Tibial nerve (tissue), 4 donors: ENCODE measurements at regions not wholly inside any gene's neighbourhood (a gene's known extent, or its start where the extent isn't known, plus 50 kb on each side); places are given as distances from the start of the nearest gene placed in this dataset.

Experiments used
- DNase-seq, 2 donors: peaks; one replicate each; pipeline ENCODE4 v3.0.0-alpha.2; 2019; ENCODE audit warnings: low spot score in 2 of 2
- H3K27ac ChIP-seq, 4 donors: fragments of 200-600 bp; sonication (generic) in 3 of 4; one replicate each; pipeline ENCODE4 v1.5.1; 2017 to 2019; ENCODE audit warnings: mild to moderate bottlenecking in 1 of 4
- H3K27me3 ChIP-seq, 2 donors: fragments of 200-600 bp; sonication (generic) in 1 of 2; one replicate each; pipeline versions ENCODE4 v1.5.1 to v1.6.0; 2017 to 2019
- H3K36me3 ChIP-seq, 3 donors: fragments of 200-600 bp; sonication (generic); one replicate each; pipeline ENCODE4 v1.5.1; 2018 to 2019
- H3K4me1 ChIP-seq, 4 donors: fragments of 200-600 bp; sonication (generic) in 3 of 4; one replicate each; pipeline ENCODE4 v1.5.1; 2017 to 2019
- H3K4me3 ChIP-seq, 4 donors: fragments of 200-600 bp; sonication (generic) in 3 of 4; one replicate each; pipeline ENCODE4 v1.5.1; 2017 to 2019; ENCODE audit warnings: mild to moderate bottlenecking in 1 of 4, moderate library complexity in 1 of 4
- H3K9me3 ChIP-seq, 4 donors: fragments of 200-600 bp; sonication (generic) in 3 of 4; one replicate each; pipeline ENCODE4 v1.5.1; 2017 to 2019
- CTCF ChIP-seq, 5 experiments: fragments of 200-600 bp in 3 of 5; fragments of 450-650 bp in 2 of 5; sonication (generic) in 3 of 5; IDR thresholded peaks; one replicate each; pipeline ENCODE4 v1.5.1; 2016 to 2019; ENCODE audit warnings: antibody characterized with exemption in 5 of 5, mild to moderate bottlenecking in 3 of 5, moderate library complexity in 2 of 5
- EP300 ChIP-seq, 2 donors: sonication (generic); formaldehyde crosslinking; IDR thresholded peaks; one replicate each; pipeline ENCODE4 v1.6.1; 2017; ENCODE audit warnings: antibody characterized with exemption in 2 of 2, mild to moderate bottlenecking in 1 of 2
- POLR2A ChIP-seq, 2 donors: fragments of 450-650 bp; IDR thresholded peaks; one replicate each; pipeline ENCODE4 v1.6.1; 2017; ENCODE audit warnings: antibody characterized with exemption in 2 of 2, mild to moderate bottlenecking in 2 of 2, moderate library complexity in 2 of 2
- WGBS, 2 donors: methylation state at CpG; one replicate each; pipeline ENCODE4 v1.1.5; 2018; 5-methylcytosine and 5-hydroxymethylcytosine counted together

GRCh38 chr12:125988545-125988944, 923.3 kb downstream of the AACS start:
- TF ChIP-seq CTCF (IDR thresholded peaks at IDR 0.05), result no peak
- TF ChIP-seq POLR2A (IDR thresholded peaks at IDR 0.05), result no peak
- no peak for TF ChIP-seq EP300 (IDR thresholded peaks at IDR 0.05)
- peaks cover 0 to 9% of the 10 kb centered on the region in 2 donors for H3K27me3 ChIP-seq
- H3K27ac ChIP-seq, result no peak overlapping the region
- H3K36me3 ChIP-seq, result no peaks in the 10 kb centered on the region
- no peak overlapping the region for H3K4me3 ChIP-seq
- 89 to 96% methylated on average over 4 of the region's 4 CpGs for WGBS, 2 donors
- no peaks in the 10 kb centered on the region for H3K9me3 ChIP-seq
- no peak for DNase-seq
- peaks cover 0 to 8% (median 0%) of the 10 kb centered on the region in 4 donors for H3K4me1 ChIP-seq

- no peaks in the 10 kb centered on the region for H3K4me1 ChIP-seq
- no peaks in the 10 kb centered on the region for H3K9me3 ChIP-seq
- 69 to 80% methylated on average over 2 of the region's 2 CpGs for WGBS, 2 donors
- no peak overlapping the region for H3K27ac ChIP-seq
- no peak overlapping the region for H3K4me3 ChIP-seq
- H3K36me3 ChIP-seq, result no peaks in the 10 kb centered on the region
- no peak for DNase-seq
- TF ChIP-seq CTCF (IDR thresholded peaks at IDR 0.05), result no peak
- no peak for TF ChIP-seq POLR2A (IDR thresholded peaks at IDR 0.05)
- no peak for TF ChIP-seq EP300 (IDR thresholded peaks at IDR 0.05)
- H3K27me3 ChIP-seq, result no peaks in the 10 kb centered on the region
Observed at GRCh38 chr12:125989696-125990095, 924.5 kb downstream of the AACS start.

GRCh38 chr12:125996443-125996842, 931.2 kb downstream of the AACS start:
- Histone ChIP-seq H3K27ac (no peak overlapping the region), H3K27me3 (no peaks in the 10 kb centered on the region), H3K36me3 (no peaks in the 10 kb centered on the region), H3K4me1 (no peaks in the 10 kb centered on the region), H3K9me3 (no peaks in the 10 kb centered on the region), H3K4me3 (no peak overlapping the region)
- TF ChIP-seq CTCF (IDR thresholded peaks at IDR 0.05) (no peak), EP300 (IDR thresholded peaks at IDR 0.05) (no peak), POLR2A (IDR thresholded peaks at IDR 0.05) (no peak)
- no peak for DNase-seq
- 61 to 71% methylated on average over 4 of the region's 4 CpGs for WGBS, 2 donors

- Histone ChIP-seq H3K4me3 (no peak overlapping the region), H3K9me3 (peaks cover 0 to 26% (median 0%) of the 10 kb centered on the region in 4 donors), H3K36me3 (no peaks in the 10 kb centered on the region), H3K27ac (no peak overlapping the region), H3K27me3 (no peaks in the 10 kb centered on the region), H3K4me1 (no peaks in the 10 kb centered on the region)
- TF ChIP-seq POLR2A (IDR thresholded peaks at IDR 0.05), result no peak
- WGBS, 2 donors, result 70 to 75% methylated on average over 7 of the region's 7 CpGs
- no peak for DNase-seq
Observed at GRCh38 chr12:125999628-126000027, 934.4 kb downstream of the AACS start.

- no peak overlapping the region for H3K27ac ChIP-seq
- DNase-seq, result no peak
- TF ChIP-seq CTCF (IDR thresholded peaks at IDR 0.05) (no peak), EP300 (IDR thresholded peaks at IDR 0.05) (no peak), POLR2A (IDR thresholded peaks at IDR 0.05) (no peak)
- H3K4me1 ChIP-seq, result no peaks in the 10 kb centered on the region
- H3K4me3 ChIP-seq, result no peak overlapping the region
- H3K36me3 ChIP-seq, result no peaks in the 10 kb centered on the region
- 69 to 72% methylated on average over 6 of the region's 6 CpGs for WGBS, 2 donors
- H3K27me3 ChIP-seq, result no peaks in the 10 kb centered on the region
- H3K9me3 ChIP-seq, result peaks cover 0 to 30% (median 0%) of the 10 kb centered on the region in 4 donors
Observed at GRCh38 chr12:126019385-126019784, 954.1 kb downstream of the AACS start.

GRCh38 chr12:126021675-126022074, 956.4 kb downstream of the AACS start:
- no peaks in the 10 kb centered on the region for H3K36me3 ChIP-seq
- no peak overlapping the region for H3K27ac ChIP-seq
- no peak for TF ChIP-seq EP300 (IDR thresholded peaks at IDR 0.05)
- TF ChIP-seq CTCF (IDR thresholded peaks at IDR 0.05), result no peak
- TF ChIP-seq POLR2A (IDR thresholded peaks at IDR 0.05), result no peak
- H3K9me3 ChIP-seq, result peaks cover 0 to 22% (median 0%) of the 10 kb centered on the region in 4 donors
- H3K4me3 ChIP-seq, result no peak overlapping the region
- H3K4me1 ChIP-seq, result no peaks in the 10 kb centered on the region
- H3K27me3 ChIP-seq, result no peaks in the 10 kb centered on the region
- 69 to 79% methylated on average over 2 of the region's 2 CpGs for WGBS, 2 donors
- DNase-seq, result no peak
